ENCODE measurements at regions not wholly inside any gene's neighbourhood (a gene's known extent, or its start where the extent isn't known, plus 50 kb on each side); places are given as distances from the start of the nearest gene placed in this dataset.

GRCh38 chr1:232690285-232690935 is 60.5 kb upstream of the SIPA1L2 start:
- TF ChIP-seq, protein P1, sequence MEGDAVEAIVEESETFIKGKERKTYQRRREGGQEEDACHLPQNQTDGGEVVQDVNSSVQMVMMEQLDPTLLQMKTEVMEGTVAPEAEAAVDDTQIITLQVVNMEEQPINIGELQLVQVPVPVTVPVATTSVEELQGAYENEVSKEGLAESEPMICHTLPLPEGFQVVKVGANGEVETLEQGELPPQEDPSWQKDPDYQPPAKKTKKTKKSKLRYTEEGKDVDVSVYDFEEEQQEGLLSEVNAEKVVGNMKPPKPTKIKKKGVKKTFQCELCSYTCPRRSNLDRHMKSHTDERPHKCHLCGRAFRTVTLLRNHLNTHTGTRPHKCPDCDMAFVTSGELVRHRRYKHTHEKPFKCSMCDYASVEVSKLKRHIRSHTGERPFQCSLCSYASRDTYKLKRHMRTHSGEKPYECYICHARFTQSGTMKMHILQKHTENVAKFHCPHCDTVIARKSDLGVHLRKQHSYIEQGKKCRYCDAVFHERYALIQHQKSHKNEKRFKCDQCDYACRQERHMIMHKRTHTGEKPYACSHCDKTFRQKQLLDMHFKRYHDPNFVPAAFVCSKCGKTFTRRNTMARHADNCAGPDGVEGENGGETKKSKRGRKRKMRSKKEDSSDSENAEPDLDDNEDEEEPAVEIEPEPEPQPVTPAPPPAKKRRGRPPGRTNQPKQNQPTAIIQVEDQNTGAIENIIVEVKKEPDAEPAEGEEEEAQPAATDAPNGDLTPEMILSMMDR (IDR thresholded peaks at IDR 0.05; ENCODE audit: insufficient read depth, low read length) = no peak
- TF ChIP-seq, protein P2, sequence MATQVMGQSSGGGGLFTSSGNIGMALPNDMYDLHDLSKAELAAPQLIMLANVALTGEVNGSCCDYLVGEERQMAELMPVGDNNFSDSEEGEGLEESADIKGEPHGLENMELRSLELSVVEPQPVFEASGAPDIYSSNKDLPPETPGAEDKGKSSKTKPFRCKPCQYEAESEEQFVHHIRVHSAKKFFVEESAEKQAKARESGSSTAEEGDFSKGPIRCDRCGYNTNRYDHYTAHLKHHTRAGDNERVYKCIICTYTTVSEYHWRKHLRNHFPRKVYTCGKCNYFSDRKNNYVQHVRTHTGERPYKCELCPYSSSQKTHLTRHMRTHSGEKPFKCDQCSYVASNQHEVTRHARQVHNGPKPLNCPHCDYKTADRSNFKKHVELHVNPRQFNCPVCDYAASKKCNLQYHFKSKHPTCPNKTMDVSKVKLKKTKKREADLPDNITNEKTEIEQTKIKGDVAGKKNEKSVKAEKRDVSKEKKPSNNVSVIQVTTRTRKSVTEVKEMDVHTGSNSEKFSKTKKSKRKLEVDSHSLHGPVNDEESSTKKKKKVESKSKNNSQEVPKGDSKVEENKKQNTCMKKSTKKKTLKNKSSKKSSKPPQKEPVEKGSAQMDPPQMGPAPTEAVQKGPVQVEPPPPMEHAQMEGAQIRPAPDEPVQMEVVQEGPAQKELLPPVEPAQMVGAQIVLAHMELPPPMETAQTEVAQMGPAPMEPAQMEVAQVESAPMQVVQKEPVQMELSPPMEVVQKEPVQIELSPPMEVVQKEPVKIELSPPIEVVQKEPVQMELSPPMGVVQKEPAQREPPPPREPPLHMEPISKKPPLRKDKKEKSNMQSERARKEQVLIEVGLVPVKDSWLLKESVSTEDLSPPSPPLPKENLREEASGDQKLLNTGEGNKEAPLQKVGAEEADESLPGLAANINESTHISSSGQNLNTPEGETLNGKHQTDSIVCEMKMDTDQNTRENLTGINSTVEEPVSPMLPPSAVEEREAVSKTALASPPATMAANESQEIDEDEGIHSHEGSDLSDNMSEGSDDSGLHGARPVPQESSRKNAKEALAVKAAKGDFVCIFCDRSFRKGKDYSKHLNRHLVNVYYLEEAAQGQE (IDR thresholded peaks at IDR 0.05; ENCODE audit: insufficient replicate concordance, low read depth) = no peak
- TF ChIP-seq POLR2AphosphoS5 (IDR thresholded peaks at IDR 0.05; ENCODE audit: low read depth) = no peak
- TF ChIP-seq GABPA (IDR thresholded peaks at IDR 0.05; ENCODE audit: low read depth) = no peak
- TF ChIP-seq SPI1 (IDR thresholded peaks at IDR 0.05; ENCODE audit: borderline replicate concordance, low read depth) = no peak

Measured in HL-60 (cell line).